Right lobe of liver (tissue), 4 donors: ENCODE measurements at regions not wholly inside any gene's neighbourhood (a gene's known extent, or its start where the extent isn't known, plus 50 kb on each side); places are given as distances from the start of the nearest gene placed in this dataset.

Experiments
- CTCF ChIP-seq, 4 donors: fragments of 200-600 bp in 3 of 4; fragments of 450-650 bp in 1 of 4; IDR thresholded peaks; one replicate each; pipeline versions ENCODE4 v1.5.1 to v1.8.0; 2016 to 2022; ENCODE audit warnings: antibody characterized with exemption in 4 of 4, mild to moderate bottlenecking in 2 of 4
- POLR2A ChIP-seq: fragments of 450-650 bp; IDR thresholded peaks from one replicate; pipeline ENCODE4 v1.6.1; 2017; ENCODE audit warnings: antibody characterized with exemption, mild to moderate bottlenecking
- donor health status: DM: no; HTN: no; CAD: no.
- donor health status: DM: no; HTN: no; CAD: no.
- donor health status: DM: no; HTN: yes; CAD: no.

- TF ChIP-seq POLR2A (no peak), CTCF (IDR thresholded peaks at IDR 0.05) (no peak)
Measured at GRCh38 chr9:18109675-18110074, 364.3 kb upstream of the ADAMTSL1 start.
